Motor neuron (in vitro differentiated cells): ENCODE measurements at regions not wholly inside any gene's neighbourhood (a gene's known extent, or its start where the extent isn't known, plus 50 kb on each side); places are given as distances from the start of the nearest gene placed in this dataset.

Source experiments
- ATAC-seq, 8 experiments: fragments of 200-7000 bp; cut with Tn5 transposase; replicated peaks in 6 of 8; 2 replicates each; pipeline ENCODE4 v1.8.0; 2021; ENCODE audit warnings: mild to moderate bottlenecking in 8 of 8, moderate library complexity in 8 of 8
- H3K27ac ChIP-seq, 2 donors: fragments of 250-450 bp; sonication (Bioruptor Pico); 2 replicates each; pipeline ENCODE4 v1.9.0; 2021; ENCODE audit warnings: antibody characterized with exemption in 2 of 2, mild to moderate bottlenecking in 2 of 2, moderate library complexity in 1 of 2
- H3K4me1 ChIP-seq, 2 donors: fragments of 250-450 bp; sonication (Bioruptor Pico); replicated peaks in 1 of 2; 2 replicates each; pipeline ENCODE4 v1.6.1; 2021; ENCODE audit warnings: antibody characterized with exemption in 2 of 2, mild to moderate bottlenecking in 2 of 2, moderate library complexity in 1 of 2
- H3K4me3 ChIP-seq, 5 donors: fragments of 250-450 bp; sonication (Bioruptor Pico); 2 replicates each; pipeline ENCODE4 v1.9.0; 2021; ENCODE audit warnings: antibody characterized with exemption in 5 of 5, mild to moderate bottlenecking in 5 of 5, moderate library complexity in 4 of 5
- WGBS, 10 experiments: fragments of 450-650 bp; shearing (Covaris generic); methylation state at CpG; one replicate each; pipeline ENCODE4 v1.0.0; 2022; 5-methylcytosine and 5-hydroxymethylcytosine counted together
- in situ Hi-C, 9 experiments: fragments of 400-800 bp; cut with MboI; loops; one replicate each; pipeline ENCODE4 v1.15.0; 2021; ENCODE audit warnings: low sequenced_read_pairs in 9 of 9, low pct_unique_long_range_greater_than_20kb in 2 of 9; ENCODE audit not compliant: unreplicated experiment in 9 of 9

DNA sequence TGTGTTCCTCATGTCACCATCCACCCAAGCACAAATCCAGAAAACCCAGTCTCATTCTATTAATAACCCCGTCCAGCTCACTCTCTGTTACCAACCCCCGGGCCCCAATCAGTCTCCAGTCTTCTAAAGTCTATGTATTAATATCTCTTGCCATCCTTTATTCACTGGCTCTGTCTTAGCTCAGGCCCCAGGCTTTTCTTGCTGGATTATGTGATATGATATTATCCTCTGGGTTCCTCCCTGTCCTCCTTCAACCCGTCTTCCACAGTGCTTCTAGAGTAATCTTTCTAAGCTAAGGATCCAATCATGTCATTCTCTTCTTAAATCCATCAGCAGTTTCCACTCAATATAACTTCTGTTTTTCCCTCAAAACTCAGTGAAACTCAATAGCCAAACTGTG, 240.5 kb upstream of the OSR1 start:
- in situ Hi-C loops, result no loop called here
- Histone ChIP-seq H3K4me1 (no peaks in the 10 kb centered on the region), H3K27ac (no peak overlapping the region), H3K4me3 (no peak overlapping the region)
- no peak for ATAC-seq
- 50 to 84% (median 65%) methylated on average over 1 to 3 of the region's 3 CpGs; no CpG with 5 or more reads in 2 of the 10 experiments for WGBS, 10 experiments

DNA sequence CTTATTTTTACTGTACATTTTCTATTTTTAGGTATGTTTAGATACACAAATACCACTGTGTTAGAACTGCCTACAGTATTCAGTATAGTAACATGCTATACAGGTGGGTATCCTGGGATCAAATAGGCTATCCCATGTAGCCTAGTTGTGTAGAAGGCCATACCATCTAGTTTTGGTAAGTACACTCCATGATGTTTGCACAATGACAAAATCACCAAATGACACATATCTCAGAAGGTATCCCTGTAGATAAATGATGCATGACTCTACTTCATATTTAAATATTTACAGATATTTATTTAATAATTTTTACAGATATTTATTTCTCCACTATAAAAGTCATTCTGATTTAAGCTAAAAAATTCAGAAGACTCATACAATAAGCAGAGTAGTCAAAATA, 233.8 kb upstream of the OSR1 start:
- Histone ChIP-seq H3K4me1 (no peaks in the 10 kb centered on the region), H3K4me3 (no peak overlapping the region), H3K27ac (no peak overlapping the region)
- in situ Hi-C loops, result no loop called here
- ATAC-seq, result no peak

DNA sequence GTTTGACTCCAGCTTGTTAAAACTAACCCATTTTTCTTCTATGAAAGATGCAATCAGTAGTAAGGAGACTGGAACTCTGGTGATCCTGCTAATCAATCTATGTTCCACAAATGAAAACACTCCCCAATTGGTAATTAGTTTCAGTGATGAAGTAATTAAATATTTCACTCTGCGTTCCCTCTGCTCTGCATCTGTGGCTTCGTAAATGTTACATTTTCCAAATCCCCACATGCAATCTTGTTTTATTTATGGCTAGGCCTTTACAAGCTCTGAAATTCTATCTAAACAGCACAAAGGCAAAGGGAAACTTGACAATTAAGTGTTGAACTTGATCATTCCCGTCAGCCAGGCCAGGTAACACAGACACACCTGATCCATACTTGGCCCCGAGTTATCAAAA, 231.4 kb upstream of the OSR1 start:
- no peak for ATAC-seq
- in situ Hi-C loops, result no loop called here
- H3K4me3 ChIP-seq, result no peak overlapping the region
- no peaks in the 10 kb centered on the region for H3K4me1 ChIP-seq
- H3K27ac ChIP-seq, result no peak overlapping the region
- WGBS, 10 experiments, result 63 to 97% (median 80%) methylated on average over 1 to 4 of the region's 4 CpGs; no CpG with 5 or more reads in 2 of the 10 experiments

DNA sequence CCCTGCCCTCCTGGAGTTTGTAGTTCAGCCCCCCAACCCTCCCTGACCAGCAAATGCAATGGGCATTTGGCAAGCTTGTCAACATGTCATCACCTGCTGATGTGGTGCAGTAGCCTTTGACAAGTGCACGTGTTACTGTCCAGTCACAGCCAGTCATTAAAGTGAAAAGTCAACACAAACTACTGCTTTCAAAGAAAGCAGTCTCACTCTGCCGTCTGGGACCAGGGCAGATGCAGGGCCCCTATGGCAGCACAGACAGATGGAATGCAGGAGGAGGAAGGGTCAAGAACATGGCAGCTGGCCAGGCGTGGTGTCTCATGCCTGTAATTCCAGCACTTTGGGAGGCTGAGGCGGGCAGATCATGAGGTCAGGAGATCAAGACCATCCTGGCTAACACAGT, 222.4 kb upstream of the OSR1 start:
- peak in 1 of 8 experiments; percentile 60 for ATAC-seq
- in situ Hi-C loops, result no loop called here

DNA sequence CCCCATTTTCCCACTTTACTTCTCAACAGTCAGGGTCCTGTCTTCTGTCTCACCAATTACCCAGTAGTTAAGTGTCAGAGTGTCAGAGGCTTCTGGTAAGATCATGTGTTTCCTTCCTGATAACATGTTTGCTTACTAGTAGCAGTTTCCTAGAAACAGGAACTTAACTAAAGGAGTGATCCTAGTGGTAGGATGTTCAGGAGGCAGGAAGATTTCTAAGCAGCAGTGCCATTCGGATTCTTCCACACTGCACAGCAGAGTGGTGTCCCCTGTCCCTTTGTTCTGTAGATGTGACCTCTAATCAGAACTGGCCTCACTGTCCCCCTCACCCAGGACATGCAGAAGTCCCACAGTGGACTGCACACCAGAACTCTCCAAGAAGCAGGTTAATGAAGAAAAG, 221.8 kb upstream of the OSR1 start:
- Histone ChIP-seq H3K4me1 (peaks cover 0 to 2% of the 10 kb centered on the region in 2 donors), H3K4me3 (no peak overlapping the region), H3K27ac (no peak overlapping the region)
- no peak for ATAC-seq
- in situ Hi-C loops, result no loop called here
- WGBS, 10 experiments, result 60 to 83% methylated on average over 1 of the region's 1 CpG; no CpG with 5 or more reads in 8 of the 10 experiments

More for the DNA sequence above, 222.4 kb upstream of the OSR1 start:
- no peak overlapping the region for H3K27ac ChIP-seq
- WGBS, 10 experiments, result 40 to 80% (median 64%) methylated on average over 1 to 3 of the region's 4 CpGs; no CpG with 5 or more reads in 6 of the 10 experiments
- no peaks in the 10 kb centered on the region for H3K4me1 ChIP-seq
- H3K4me3 ChIP-seq, result no peak overlapping the region

DNA sequence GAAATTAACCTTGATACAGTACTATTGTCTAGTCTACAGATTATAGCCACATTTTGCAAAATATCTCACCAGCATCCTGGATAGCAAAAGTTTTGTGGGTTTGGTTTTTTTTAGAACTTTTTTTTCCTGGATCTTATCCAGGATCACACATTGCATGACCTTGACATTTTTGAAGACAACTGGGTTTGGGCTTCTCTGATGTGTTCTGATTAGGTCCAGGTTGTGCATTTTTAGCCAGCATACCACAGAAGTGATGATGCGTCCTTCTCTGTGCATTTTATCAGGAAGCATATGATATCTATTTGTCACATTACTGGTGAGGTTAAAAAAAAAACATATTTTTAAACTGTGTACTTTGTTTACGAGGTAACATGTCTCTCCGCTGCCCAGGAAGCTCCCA, 221.0 kb upstream of the OSR1 start:
- WGBS, 10 experiments, result 63 to 91% (median 85%) methylated on average over 2 to 3 of the region's 3 CpGs; no CpG with 5 or more reads in 3 of the 10 experiments

DNA sequence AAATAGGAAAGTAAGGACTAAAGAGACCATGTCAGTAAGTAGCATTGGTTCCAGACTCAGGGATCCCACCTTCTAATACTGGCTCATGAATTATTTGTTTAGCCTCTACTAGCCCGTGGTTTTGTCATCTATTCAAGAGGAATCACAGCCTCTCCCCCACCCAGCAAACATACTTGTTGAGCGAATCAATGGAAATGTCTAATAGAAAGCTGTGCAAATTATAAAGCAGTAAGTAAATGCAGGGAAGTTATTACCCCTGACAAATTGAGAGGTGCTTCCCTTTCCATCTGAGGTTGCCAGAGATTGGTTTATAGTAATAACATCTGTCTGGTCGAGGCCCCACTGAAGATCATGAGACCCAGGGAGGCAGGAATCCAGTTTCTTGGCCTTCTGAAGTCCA, 219.3 kb upstream of the OSR1 start:
- in situ Hi-C loops, result no loop called here
- Histone ChIP-seq H3K27ac (no peak overlapping the region), H3K4me3 (no peak overlapping the region), H3K4me1 (peaks cover 11 to 27% of the 10 kb centered on the region in 2 donors)
- 31 to 92% (median 74%) methylated on average over 1 to 3 of the region's 3 CpGs; no CpG with 5 or more reads in 1 of the 10 experiments for WGBS, 10 experiments
- no peak for ATAC-seq

More for the DNA sequence above, 221.0 kb upstream of the OSR1 start:
- H3K4me3 ChIP-seq, result no peak overlapping the region
- H3K27ac ChIP-seq, result no peak overlapping the region
- in situ Hi-C loops, result no loop called here
- no peak for ATAC-seq
- H3K4me1 ChIP-seq, result peaks cover 0 to 10% of the 10 kb centered on the region in 2 donors

DNA sequence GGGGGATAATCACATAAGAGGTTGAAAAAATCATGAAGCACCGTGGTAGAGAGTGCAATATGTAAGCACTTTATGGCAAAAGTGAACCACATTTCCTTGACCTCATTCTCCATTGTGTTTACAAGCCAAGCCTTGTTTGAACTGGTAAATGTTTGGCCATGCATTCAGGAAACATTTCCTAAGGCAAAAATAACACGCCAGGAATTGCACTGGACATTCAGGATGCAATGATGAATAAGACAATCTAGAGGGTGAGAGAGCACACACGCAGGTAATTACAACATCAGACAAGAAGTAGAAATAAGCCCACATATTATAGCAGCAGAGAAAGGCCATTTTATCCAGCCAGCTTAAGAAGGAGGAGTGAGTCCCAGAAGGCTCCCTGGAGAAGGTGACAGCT, 218.0 kb upstream of the OSR1 start:
- H3K4me1 ChIP-seq, result peaks cover 11 to 29% of the 10 kb centered on the region in 2 donors
- ATAC-seq, result no peak
- no peak overlapping the region for H3K27ac ChIP-seq
- 31 to 95% (median 85%) methylated on average over 1 to 3 of the region's 3 CpGs for WGBS, 10 experiments
- in situ Hi-C loops, result no loop called here
- no peak overlapping the region for H3K4me3 ChIP-seq

DNA sequence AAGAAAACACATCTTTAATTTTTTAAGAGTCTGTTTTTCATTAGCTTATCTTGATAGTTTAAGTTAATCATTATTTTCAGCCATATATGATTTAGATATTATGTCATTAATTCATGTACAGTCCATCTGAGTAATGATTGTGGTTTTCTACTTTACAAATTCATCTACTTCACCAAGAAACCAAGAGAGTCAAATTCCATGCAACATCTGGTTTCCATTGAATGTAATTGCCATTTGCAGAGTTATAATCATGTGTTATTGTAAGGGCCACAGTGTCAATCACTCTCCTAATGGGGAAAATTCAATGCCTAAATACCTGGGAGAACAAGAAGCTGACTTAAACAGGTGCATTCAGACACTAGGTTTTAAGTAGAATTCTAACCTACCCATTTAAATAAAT, 217.2 kb upstream of the OSR1 start:
- in situ Hi-C loops, result no loop called here
- ATAC-seq, result peak in 2 of 8 experiments; percentile 55 to 72
- no peak overlapping the region for H3K27ac ChIP-seq
- no peak overlapping the region for H3K4me3 ChIP-seq
- peaks cover 11 to 29% of the 10 kb centered on the region in 2 donors for H3K4me1 ChIP-seq

DNA sequence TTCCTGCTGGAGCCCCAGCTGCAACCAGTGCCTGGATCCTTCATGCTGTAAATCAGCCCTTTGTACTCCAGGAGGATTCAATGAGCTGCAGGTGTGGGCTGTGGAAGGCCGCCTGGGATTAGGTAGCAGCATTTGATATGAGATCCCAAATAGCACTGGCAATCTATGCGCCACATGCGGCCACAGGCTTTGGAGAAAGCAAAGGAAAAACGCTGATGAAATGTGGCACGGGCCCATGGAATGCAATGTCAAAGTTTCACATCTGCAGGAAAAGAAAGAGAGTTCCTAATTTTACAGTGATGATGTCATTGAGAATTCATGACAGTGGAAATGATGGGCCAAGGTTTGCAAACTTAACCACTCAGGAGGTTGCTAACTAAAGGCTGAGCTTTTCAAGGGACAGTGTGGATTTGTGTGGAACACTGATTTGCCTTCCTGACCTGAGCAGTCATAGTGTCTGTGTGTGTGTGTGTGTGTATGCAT, 216.4 kb upstream of the OSR1 start:
- 0 to 95% (median 58%) methylated on average over 1 to 4 of the region's 5 CpGs for WGBS, 10 experiments
- H3K4me1 ChIP-seq, result peaks cover 11 to 29% of the 10 kb centered on the region in 2 donors
- no peak overlapping the region for H3K27ac ChIP-seq
- no peak overlapping the region for H3K4me3 ChIP-seq
- in situ Hi-C loops, result no loop called here
- ATAC-seq, result peak; percentile 51 to 89 (median 74)

DNA sequence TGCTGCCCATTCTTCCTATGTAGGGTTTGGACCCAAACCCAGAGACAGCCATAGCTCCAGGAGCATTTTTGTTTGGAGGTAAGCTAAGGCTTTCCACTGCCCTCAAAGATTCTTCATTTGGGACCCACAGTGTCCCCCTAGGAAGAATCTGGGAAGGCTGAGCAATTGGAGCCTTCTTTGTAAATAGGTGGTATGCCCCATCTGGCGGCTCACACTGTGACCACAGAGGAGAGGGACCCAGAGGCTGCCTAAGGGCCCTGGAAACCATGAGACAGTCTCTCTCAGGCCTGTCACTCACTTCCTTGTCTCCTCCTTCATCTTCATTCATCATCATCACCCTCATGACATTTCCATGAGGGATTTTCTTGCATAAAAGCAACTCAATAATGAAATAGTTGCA, 215.4 kb upstream of the OSR1 start:
- in situ Hi-C loops, result no loop called here

DNA sequence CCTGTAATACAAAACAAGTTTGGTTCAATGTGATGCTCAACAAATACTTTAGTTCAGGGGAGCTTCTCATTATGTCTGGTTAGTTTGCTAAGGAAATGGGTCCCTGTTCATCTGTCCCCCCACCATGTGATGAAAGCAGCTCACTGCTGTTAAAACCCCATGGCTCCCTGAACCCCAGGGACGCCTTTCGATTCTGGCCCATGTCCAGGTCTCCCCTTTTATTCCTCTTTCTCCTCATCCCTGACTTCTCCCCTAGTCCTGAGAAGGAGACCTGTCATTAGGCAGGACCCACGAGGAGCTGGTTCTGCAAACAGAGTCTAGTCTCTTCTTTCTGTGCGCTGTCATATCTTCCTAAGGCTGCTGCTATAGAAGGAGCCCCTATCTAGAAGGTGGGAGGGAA, 213.3 kb upstream of the OSR1 start:
- in situ Hi-C loops, result no loop called here
- Histone ChIP-seq H3K4me3 (no peak overlapping the region), H3K27ac (no peak overlapping the region), H3K4me1 (peaks cover 11 to 29% of the 10 kb centered on the region in 2 donors)
- WGBS, 10 experiments, result 0 to 100% (median 92%) methylated on average over 1 to 3 of the region's 4 CpGs; no CpG with 5 or more reads in 3 of the 10 experiments
- no peak for ATAC-seq

More for the DNA sequence above, 215.4 kb upstream of the OSR1 start:
- H3K27ac ChIP-seq, result no peak overlapping the region
- no peak overlapping the region for H3K4me3 ChIP-seq
- H3K4me1 ChIP-seq, result peaks cover 11 to 29% of the 10 kb centered on the region in 2 donors
- WGBS, 10 experiments, result 60 to 100% (median 83%) methylated on average over 1 of the region's 1 CpG; no CpG with 5 or more reads in 5 of the 10 experiments
- ATAC-seq, result no peak

DNA sequence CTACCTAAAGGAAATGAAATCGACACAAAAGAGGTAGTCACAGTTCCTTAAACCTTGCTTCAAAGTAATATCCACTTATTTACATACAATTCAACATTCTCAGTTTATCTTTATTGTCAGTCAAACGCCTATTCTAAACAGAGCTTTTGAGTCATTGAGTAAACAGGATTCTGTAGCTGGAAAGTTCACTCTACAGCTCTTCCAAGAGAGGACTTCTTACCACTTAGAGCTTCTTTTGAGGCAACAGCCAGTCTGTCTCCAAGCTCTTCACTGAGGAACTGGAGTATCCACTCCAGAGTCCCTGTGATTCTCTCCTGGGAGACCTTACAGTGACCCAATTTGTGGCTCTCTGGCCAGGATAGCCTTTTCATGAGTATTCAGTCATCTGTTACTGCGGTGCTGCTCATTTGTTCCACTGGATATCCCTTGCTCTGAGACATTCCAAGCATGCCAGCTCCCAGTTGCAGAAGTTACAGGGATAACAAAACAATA, 210.9 kb upstream of the OSR1 start:
- Histone ChIP-seq H3K27ac (no peak overlapping the region), H3K4me1 (peaks cover 11 to 18% of the 10 kb centered on the region in 2 donors), H3K4me3 (no peak overlapping the region)
- WGBS, 10 experiments, result 31 to 100% (median 76%) methylated on average over 1 to 3 of the region's 3 CpGs; no CpG with 5 or more reads in 2 of the 10 experiments
- ATAC-seq, result no peak
- in situ Hi-C loops, result no loop called here

DNA sequence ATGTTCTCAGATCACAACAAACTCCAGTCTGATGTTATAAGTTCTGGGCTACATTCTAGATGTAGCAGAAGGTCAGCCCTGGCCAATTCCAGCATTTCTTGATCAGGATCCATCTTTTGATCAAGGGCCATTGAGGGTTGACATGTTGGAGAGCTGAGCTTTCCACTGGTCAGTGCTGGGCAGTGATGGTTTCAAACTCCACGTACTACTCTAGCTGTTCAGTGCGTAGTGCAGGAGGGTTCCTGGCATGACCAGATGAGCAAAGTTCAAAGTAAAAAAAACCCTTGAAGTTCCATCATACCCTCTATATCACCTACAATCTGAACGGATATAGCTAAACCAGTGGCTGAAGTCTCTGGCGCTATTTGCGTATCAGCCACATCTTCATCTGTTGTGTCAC, 210.4 kb upstream of the OSR1 start:
- Histone ChIP-seq H3K4me1 (peaks cover 6 to 13% of the 10 kb centered on the region in 2 donors), H3K27ac (no peak overlapping the region), H3K4me3 (no peak overlapping the region)
- 80 to 100% (median 98%) methylated on average over 3 to 4 of the region's 5 CpGs; no CpG with 5 or more reads in 4 of the 10 experiments for WGBS, 10 experiments
- in situ Hi-C loops, result no loop called here
- no peak for ATAC-seq
